Brain microvascular endothelial cell (primary cell): ENCODE measurements at regions not wholly inside any gene's neighbourhood (a gene's known extent, or its start where the extent isn't known, plus 50 kb on each side); places are given as distances from the start of the nearest gene placed in this dataset.

Experiments
- DNase-seq: peaks from one replicate; pipeline ENCODE4 v3.0.0-alpha.2; 2020
- H3K27ac ChIP-seq: fragments of 250-450 bp; sonication (Bioruptor Pico); 2 replicates; pipeline ENCODE4 v1.5.1; 2020; ENCODE audit warnings: mild to moderate bottlenecking, moderate library complexity
- H3K27me3 ChIP-seq: fragments of 250-450 bp; sonication (Bioruptor Pico); replicated peaks from 2 replicates; pipeline ENCODE4 v1.5.1; 2020; ENCODE audit warnings: mild to moderate bottlenecking
- H3K36me3 ChIP-seq: fragments of 250-450 bp; sonication (Bioruptor Pico); replicated peaks from 2 replicates; pipeline ENCODE4 v1.5.1; 2020; ENCODE audit warnings: mild to moderate bottlenecking
- H3K4me3 ChIP-seq: 2 replicates; pipeline ENCODE4 v1.5.1; 2011; ENCODE audit warnings: low read depth, mild to moderate bottlenecking, control low read depth, low read length, moderate library complexity
- CTCF ChIP-seq: IDR thresholded peaks from 2 replicates; pipeline ENCODE4 v1.5.1; 2011; ENCODE audit warnings: low read depth, mild to moderate bottlenecking, moderate library complexity, low read length, control low read depth, inconsistent platforms; ENCODE audit errors: missing control alignments
- in situ Hi-C: cut with HindIII; loops from 2 replicates; pipeline ENCODE4 v1.10.0; 2017; ENCODE audit warnings: low sequenced_read_pairs, low pct_ligation_motif_present

GRCh38 chr10:124288928-124289850 lies 129.5 kb downstream of the OAT start:
- in situ Hi-C loops: no loop called here
- no peak for DNase-seq
- Histone ChIP-seq H3K27ac (no peak overlapping the region), H3K27me3 (no peaks in the 10 kb centered on the region), H3K36me3 (no peaks in the 10 kb centered on the region), H3K4me3 (no peak overlapping the region)
- TF ChIP-seq CTCF: no peak

GRCh38 chr10:124288486-124288885 lies 130.2 kb downstream of the OAT start:
- in situ Hi-C loops: no loop called here
- no peak overlapping the region for H3K4me3 ChIP-seq
- no peak for TF ChIP-seq CTCF

GRCh38 chr10:124287791-124288190 lies 130.9 kb downstream of the OAT start:
- H3K36me3 ChIP-seq: no peaks in the 10 kb centered on the region
- H3K27ac ChIP-seq: no peak overlapping the region
- DNase-seq: no peak
- H3K27me3 ChIP-seq: no peaks in the 10 kb centered on the region
- no peak for TF ChIP-seq CTCF
- no peak overlapping the region for H3K4me3 ChIP-seq
- in situ Hi-C loops: no loop called here

More at GRCh38 chr10:124288486-124288885, 130.2 kb downstream of the OAT start:
- no peak for DNase-seq
- Histone ChIP-seq H3K36me3 (no peaks in the 10 kb centered on the region), H3K27ac (no peak overlapping the region), H3K27me3 (no peaks in the 10 kb centered on the region)

DNA sequence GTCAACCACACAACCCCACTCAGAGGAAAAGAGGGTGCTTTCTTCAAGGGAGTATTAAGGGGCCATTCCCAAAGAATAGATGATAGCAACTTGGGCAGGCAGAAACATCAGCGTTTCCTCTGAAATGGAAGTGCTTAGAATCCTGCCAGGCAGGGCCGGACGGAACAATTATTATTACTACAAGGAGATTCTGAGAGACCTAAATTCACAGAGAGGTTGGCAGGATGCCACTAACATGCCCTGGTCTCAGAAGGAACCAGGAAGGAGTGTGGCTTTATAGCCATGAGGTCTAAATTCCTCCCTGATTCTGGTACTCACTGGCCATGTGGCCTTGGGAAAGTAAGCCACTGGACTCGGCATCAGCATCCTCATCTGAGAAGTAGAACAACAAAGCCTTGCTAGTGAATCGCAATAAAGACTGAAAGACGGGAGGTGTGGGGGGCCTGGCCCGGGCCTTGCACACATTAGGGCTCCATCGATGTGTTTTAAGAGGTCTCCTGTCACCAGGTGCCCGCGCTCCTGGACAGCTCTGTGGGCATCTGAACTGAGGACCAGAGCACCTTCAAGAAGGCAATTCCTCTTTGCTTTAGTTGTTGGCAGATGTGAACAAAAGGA lies 131.5 kb downstream of the OAT start:
- in situ Hi-C loops: no loop called here
- no peak for TF ChIP-seq CTCF

DNA sequence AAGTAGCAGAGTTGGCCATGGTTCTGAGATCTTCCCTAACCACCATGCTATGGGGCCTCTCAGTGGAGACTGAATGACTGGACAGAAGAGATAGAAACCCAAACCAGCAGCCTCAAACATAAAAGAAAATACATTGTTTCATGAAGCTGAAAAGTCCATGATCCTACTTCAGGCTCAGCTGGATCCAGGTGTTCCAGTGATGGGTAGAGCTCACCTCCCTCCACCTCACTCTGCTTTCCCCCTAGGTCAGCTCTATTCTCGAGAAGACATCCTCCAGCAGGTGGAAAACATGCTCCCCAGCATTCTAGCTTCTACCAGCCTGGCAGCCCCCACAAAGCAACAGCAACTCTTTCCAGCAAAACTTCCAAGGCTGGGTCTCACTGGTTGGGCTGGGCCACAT lies 132.1 kb downstream of the OAT start:
- no peak for TF ChIP-seq CTCF
- Histone ChIP-seq H3K36me3 (no peaks in the 10 kb centered on the region), H3K27ac (no peak overlapping the region), H3K4me3 (no peak overlapping the region), H3K27me3 (no peaks in the 10 kb centered on the region)
- in situ Hi-C loops: no loop called here
- DNase-seq: no peak

More for the DNA sequence above, 131.5 kb downstream of the OAT start:
- Histone ChIP-seq H3K36me3 (no peaks in the 10 kb centered on the region), H3K4me3 (no peak overlapping the region), H3K27ac (no peak overlapping the region), H3K27me3 (no peaks in the 10 kb centered on the region)
- DNase-seq: no peak
